ENCODE measurements at regions not wholly inside any gene's neighbourhood (a gene's known extent, or its start where the extent isn't known, plus 50 kb on each side); places are given as distances from the start of the nearest gene placed in this dataset.

DNA sequence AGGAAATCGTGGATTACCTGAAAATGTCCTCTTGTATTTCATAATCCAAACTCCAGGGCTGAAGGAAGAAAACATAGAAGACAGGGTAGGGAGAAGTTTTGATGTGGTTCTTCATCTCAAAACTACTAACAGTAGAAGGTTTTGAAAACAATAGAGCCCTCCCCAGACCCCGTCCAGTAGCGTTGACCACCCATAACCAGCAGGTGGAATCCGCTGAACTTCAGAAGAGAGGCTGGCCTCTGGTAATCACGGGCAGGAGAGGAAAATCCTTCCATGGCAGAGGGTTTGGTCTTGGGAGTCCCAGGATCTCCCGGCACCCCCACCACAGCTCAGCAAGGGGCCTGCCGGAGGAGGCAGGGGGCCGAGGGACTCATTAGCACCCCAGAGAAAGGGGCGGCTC, 333.4 kb upstream of the RNF32 start:
- H3K27me3 ChIP-seq (ENCODE audit: control insufficient read depth in 4 of 4, insufficient read depth in 4 of 4, low read length in 3 of 4): no peaks in the 10 kb centered on the region
- WGBS: 81% methylated on average over 9 of the region's 9 CpGs
- DNase-seq (ENCODE audit: low spot score): no peak
- H3K9ac ChIP-seq (ENCODE audit: low read depth in 1 of 2, low read length in 2 of 2): no peak overlapping the region
- no peaks in the 10 kb centered on the region for H3K9me3 ChIP-seq (ENCODE audit: control insufficient read depth in 4 of 4, low read length in 3 of 4)
- H3K4me1 ChIP-seq (ENCODE audit: control insufficient read depth in 4 of 4, insufficient read depth in 4 of 4, low read length in 3 of 4): no peaks in the 10 kb centered on the region
- no peak overlapping the region for H3K27ac ChIP-seq (ENCODE audit: low read depth in 1 of 2, low read length in 2 of 2)
- TF ChIP-seq RXRA (IDR thresholded peaks at IDR 0.05) (no peak), HNF4G (IDR thresholded peaks at IDR 0.05) (no peak), SP1 (IDR thresholded peaks at IDR 0.05) (no peak), NR2F2 (IDR thresholded peaks at IDR 0.05) (no peak), JUND (IDR thresholded peaks at IDR 0.05) (no peak)
- TF ChIP-seq, protein P1, sequence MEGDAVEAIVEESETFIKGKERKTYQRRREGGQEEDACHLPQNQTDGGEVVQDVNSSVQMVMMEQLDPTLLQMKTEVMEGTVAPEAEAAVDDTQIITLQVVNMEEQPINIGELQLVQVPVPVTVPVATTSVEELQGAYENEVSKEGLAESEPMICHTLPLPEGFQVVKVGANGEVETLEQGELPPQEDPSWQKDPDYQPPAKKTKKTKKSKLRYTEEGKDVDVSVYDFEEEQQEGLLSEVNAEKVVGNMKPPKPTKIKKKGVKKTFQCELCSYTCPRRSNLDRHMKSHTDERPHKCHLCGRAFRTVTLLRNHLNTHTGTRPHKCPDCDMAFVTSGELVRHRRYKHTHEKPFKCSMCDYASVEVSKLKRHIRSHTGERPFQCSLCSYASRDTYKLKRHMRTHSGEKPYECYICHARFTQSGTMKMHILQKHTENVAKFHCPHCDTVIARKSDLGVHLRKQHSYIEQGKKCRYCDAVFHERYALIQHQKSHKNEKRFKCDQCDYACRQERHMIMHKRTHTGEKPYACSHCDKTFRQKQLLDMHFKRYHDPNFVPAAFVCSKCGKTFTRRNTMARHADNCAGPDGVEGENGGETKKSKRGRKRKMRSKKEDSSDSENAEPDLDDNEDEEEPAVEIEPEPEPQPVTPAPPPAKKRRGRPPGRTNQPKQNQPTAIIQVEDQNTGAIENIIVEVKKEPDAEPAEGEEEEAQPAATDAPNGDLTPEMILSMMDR (IDR thresholded peaks at IDR 0.05; ENCODE audit: low read depth, low read length, missing input control): no peak
- H3K4me3 ChIP-seq (ENCODE audit: low read depth in 1 of 3, low read length in 3 of 3): no peak overlapping the region
- H3K36me3 ChIP-seq (ENCODE audit: control insufficient read depth in 4 of 4, insufficient read depth in 3 of 4, low read depth in 1 of 4, low read length in 3 of 4): no peaks in the 10 kb centered on the region

DNA sequence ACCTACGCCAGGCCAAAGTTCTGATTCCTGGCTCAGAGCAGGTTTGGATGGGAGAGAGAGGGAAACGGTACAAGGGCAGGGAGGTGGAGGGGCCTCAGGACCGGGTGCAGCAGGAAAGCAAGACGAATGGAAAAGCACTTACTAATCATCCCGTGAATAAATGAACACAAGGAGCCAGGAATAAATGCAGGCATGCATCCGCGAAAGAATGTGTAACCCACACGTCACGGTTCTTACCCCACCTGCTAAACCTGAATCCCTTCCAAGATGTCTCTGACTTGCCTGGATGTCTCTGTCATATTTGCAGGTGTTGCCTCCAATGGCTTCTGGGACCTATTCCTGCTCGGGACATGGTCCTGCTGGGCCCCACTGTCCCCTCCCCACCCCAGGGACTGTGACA, 335.2 kb upstream of the RNF32 start:
- no peak for DNase-seq (ENCODE audit: low spot score)
- WGBS: 88% methylated on average over 10 of the region's 10 CpGs
- TF ChIP-seq EGR1 (IDR thresholded peaks at IDR 0.05; ENCODE audit: low read depth in 2 of 2) (no peak), HNF4G (IDR thresholded peaks at IDR 0.05) (no peak), SP1 (IDR thresholded peaks at IDR 0.05) (no peak), GABPA (IDR thresholded peaks at IDR 0.05 in 1 of 2, conservative IDR thresholded peaks at IDR 0.05 in 1 of 2) (no peak), JUND (IDR thresholded peaks at IDR 0.05) (no peak), RAD21 (IDR thresholded peaks at IDR 0.05) (no peak), NR2F2 (IDR thresholded peaks at IDR 0.05) (no peak), RXRA (IDR thresholded peaks at IDR 0.05) (no peak), HNF4A (conservative IDR thresholded peaks at IDR 0.05) (no peak)
- TF ChIP-seq, protein P2, sequence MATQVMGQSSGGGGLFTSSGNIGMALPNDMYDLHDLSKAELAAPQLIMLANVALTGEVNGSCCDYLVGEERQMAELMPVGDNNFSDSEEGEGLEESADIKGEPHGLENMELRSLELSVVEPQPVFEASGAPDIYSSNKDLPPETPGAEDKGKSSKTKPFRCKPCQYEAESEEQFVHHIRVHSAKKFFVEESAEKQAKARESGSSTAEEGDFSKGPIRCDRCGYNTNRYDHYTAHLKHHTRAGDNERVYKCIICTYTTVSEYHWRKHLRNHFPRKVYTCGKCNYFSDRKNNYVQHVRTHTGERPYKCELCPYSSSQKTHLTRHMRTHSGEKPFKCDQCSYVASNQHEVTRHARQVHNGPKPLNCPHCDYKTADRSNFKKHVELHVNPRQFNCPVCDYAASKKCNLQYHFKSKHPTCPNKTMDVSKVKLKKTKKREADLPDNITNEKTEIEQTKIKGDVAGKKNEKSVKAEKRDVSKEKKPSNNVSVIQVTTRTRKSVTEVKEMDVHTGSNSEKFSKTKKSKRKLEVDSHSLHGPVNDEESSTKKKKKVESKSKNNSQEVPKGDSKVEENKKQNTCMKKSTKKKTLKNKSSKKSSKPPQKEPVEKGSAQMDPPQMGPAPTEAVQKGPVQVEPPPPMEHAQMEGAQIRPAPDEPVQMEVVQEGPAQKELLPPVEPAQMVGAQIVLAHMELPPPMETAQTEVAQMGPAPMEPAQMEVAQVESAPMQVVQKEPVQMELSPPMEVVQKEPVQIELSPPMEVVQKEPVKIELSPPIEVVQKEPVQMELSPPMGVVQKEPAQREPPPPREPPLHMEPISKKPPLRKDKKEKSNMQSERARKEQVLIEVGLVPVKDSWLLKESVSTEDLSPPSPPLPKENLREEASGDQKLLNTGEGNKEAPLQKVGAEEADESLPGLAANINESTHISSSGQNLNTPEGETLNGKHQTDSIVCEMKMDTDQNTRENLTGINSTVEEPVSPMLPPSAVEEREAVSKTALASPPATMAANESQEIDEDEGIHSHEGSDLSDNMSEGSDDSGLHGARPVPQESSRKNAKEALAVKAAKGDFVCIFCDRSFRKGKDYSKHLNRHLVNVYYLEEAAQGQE (IDR thresholded peaks at IDR 0.05): no peak
- TF ChIP-seq, protein P3, sequence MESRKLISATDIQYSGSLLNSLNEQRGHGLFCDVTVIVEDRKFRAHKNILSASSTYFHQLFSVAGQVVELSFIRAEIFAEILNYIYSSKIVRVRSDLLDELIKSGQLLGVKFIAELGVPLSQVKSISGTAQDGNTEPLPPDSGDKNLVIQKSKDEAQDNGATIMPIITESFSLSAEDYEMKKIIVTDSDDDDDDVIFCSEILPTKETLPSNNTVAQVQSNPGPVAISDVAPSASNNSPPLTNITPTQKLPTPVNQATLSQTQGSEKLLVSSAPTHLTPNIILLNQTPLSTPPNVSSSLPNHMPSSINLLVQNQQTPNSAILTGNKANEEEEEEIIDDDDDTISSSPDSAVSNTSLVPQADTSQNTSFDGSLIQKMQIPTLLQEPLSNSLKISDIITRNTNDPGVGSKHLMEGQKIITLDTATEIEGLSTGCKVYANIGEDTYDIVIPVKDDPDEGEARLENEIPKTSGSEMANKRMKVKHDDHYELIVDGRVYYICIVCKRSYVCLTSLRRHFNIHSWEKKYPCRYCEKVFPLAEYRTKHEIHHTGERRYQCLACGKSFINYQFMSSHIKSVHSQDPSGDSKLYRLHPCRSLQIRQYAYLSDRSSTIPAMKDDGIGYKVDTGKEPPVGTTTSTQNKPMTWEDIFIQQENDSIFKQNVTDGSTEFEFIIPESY (IDR thresholded peaks at IDR 0.05): no peak
- TF ChIP-seq, protein P4, sequence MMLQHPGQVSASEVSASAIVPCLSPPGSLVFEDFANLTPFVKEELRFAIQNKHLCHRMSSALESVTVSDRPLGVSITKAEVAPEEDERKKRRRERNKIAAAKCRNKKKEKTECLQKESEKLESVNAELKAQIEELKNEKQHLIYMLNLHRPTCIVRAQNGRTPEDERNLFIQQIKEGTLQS (IDR thresholded peaks at IDR 0.05): no peak

More for the DNA sequence above, 335.2 kb upstream of the RNF32 start:
- Histone ChIP-seq H3K4me1 (ENCODE audit: control insufficient read depth in 4 of 4, insufficient read depth in 4 of 4, low read length in 3 of 4) (no peaks in the 10 kb centered on the region), H3K9ac (ENCODE audit: low read depth in 1 of 2, low read length in 2 of 2) (no peak overlapping the region), H3K9me3 (ENCODE audit: control insufficient read depth in 4 of 4, low read length in 3 of 4) (no peaks in the 10 kb centered on the region), H3K4me3 (ENCODE audit: low read depth in 1 of 3, low read length in 3 of 3) (no peak overlapping the region), H3K27me3 (ENCODE audit: control insufficient read depth in 4 of 4, insufficient read depth in 4 of 4, low read length in 3 of 4) (no peaks in the 10 kb centered on the region), H3K27ac (ENCODE audit: low read depth in 1 of 2, low read length in 2 of 2) (no peak overlapping the region), H3K36me3 (ENCODE audit: control insufficient read depth in 4 of 4, insufficient read depth in 3 of 4, low read depth in 1 of 4, low read length in 3 of 4) (no peaks in the 10 kb centered on the region)
